PC-9 (cell line): ENCODE measurements at regions not wholly inside any gene's neighbourhood (a gene's known extent, or its start where the extent isn't known, plus 50 kb on each side); places are given as distances from the start of the nearest gene placed in this dataset.

Experiments
- BruUV-seq: library from RNA; stranded (reverse); fragments of 400-500 nt; replicated peaks from 2 replicates; lab custom pipeline; 2021; lab: Mats Ljungman, UMichigan
- CTCF ChIA-PET: fragments of 300-600 bp; sonication (Branson Sonifier 250); formaldehyde crosslinking; loops from one replicate; lab custom pipeline; 2022; ENCODE audit warnings: antibody characterized with exemption; lab: Charles Lee
- POLR2A ChIA-PET: fragments of 300-600 bp; sonication (Branson Sonifier 250); formaldehyde crosslinking; loops from one replicate; lab custom pipeline; 2022; ENCODE audit warnings: antibody characterized with exemption; ENCODE audit not compliant: unreplicated experiment; lab: Charles Lee
- DNase-seq, 2 experiments: peaks; one replicate each; pipeline versions ENCODE4 v3.0.0 to v3.0.0-alpha.2; 2015 to 2022; ENCODE audit warnings: mixed read lengths in 1 of 2
- H2AFZ ChIP-seq: fragments of 200-600 bp; sonication (generic); 2 replicates; pipeline ENCODE4 v1.8.1; 2017; ENCODE audit warnings: antibody characterized with exemption
- H3F3A ChIP-seq: fragments of 200-600 bp; sonication (generic); 2 replicates; pipeline ENCODE4 v1.8.1; 2017; ENCODE audit warnings: antibody characterized with exemption, mild to moderate bottlenecking, low read depth; ENCODE audit not compliant: insufficient read depth
- H3K27ac ChIP-seq: fragments of 200-600 bp; sonication (generic); 2 replicates; pipeline ENCODE4 v1.6.1; 2016; ENCODE audit warnings: mixed run types
- H3K27me3 ChIP-seq: fragments of 200-600 bp; sonication (generic); 2 replicates; pipeline ENCODE4 v1.6.1; 2016; ENCODE audit warnings: low read depth, mixed run types; ENCODE audit not compliant: insufficient read depth
- H3K36me3 ChIP-seq: fragments of 200-600 bp; sonication (generic); 2 replicates; pipeline ENCODE4 v1.6.1; 2016; ENCODE audit warnings: low read depth, mixed run types
- H3K4me1 ChIP-seq: fragments of 200-600 bp; sonication (generic); replicated peaks from 2 replicates; pipeline ENCODE4 v1.6.1; 2016; ENCODE audit warnings: mixed run types; ENCODE audit not compliant: insufficient read depth
- H3K4me2 ChIP-seq: fragments of 200-600 bp; sonication (generic); 2 replicates; pipeline ENCODE4 v1.6.1; 2017; ENCODE audit warnings: mixed run types
- H3K4me3 ChIP-seq: fragments of 200-600 bp; sonication (generic); 2 replicates; pipeline ENCODE4 v1.6.1; 2016; ENCODE audit warnings: mixed run types
- H3K79me2 ChIP-seq: fragments of 200-600 bp; sonication (generic); 2 replicates; pipeline ENCODE4 v1.6.1; 2017; ENCODE audit warnings: low read depth, mixed run types
- H3K9me2 ChIP-seq: fragments of 200-600 bp; sonication (generic); 2 replicates; pipeline ENCODE4 v1.8.1; 2017; ENCODE audit warnings: mild to moderate bottlenecking; ENCODE audit not compliant: insufficient read depth
- H3K9me3 ChIP-seq: fragments of 200-600 bp; sonication (generic); 2 replicates; pipeline ENCODE4 v1.8.1; 2016; ENCODE audit warnings: low read depth; ENCODE audit not compliant: insufficient read depth
- H4K20me1 ChIP-seq: fragments of 200-600 bp; sonication (generic); 2 replicates; pipeline ENCODE4 v1.8.1; 2017; ENCODE audit not compliant: insufficient read depth
- CTCF ChIP-seq: fragments of 200-600 bp; sonication (generic); conservative IDR thresholded peaks from 2 replicates; pipeline ENCODE4 v1.6.1; 2017; ENCODE audit warnings: mixed run types, antibody characterized with exemption, mild to moderate bottlenecking, moderate library complexity
- EZH2 ChIP-seq: fragments of 200-600 bp; sonication (generic); IDR thresholded peaks from 2 replicates; pipeline ENCODE4 v1.8.0; 2017; ENCODE audit warnings: antibody characterized with exemption, low read depth
- intact Hi-C: fragments of 100-400 bp; cut with micrococcal nuclease; formaldehyde crosslinking; loops from one replicate; pipeline ENCODE4 v1.10.0; 2022; ENCODE audit not compliant: unreplicated experiment

- TF ChIP-seq EZH2 (no peak), CTCF (no peak)
- H3K27me3 ChIP-seq = no peaks in the 10 kb centered on the region
- no peaks in the 10 kb centered on the region for H3K79me2 ChIP-seq
- H3K4me3 ChIP-seq = no peak overlapping the region
- H3K4me1 ChIP-seq = 0 out of 2 replicates have a peak, but pooled peaks cover 9% of the 10 kb centered on the region
- ChIA-PET POLR2A (no interaction called here), CTCF (no interaction called here)
- BruUV-seq = no TSS peak
- no peak for DNase-seq
- no peak overlapping the region for H2AFZ ChIP-seq
- no peak overlapping the region for H3K27ac ChIP-seq
- intact Hi-C loops = no loop called here
- H3F3A ChIP-seq = peaks cover 6% of the 10 kb centered on the region
- H3K9me3 ChIP-seq = no peaks in the 10 kb centered on the region
- no peaks in the 10 kb centered on the region for H4K20me1 ChIP-seq
- no peaks in the 10 kb centered on the region for H3K36me3 ChIP-seq
- no peaks in the 10 kb centered on the region for H3K9me2 ChIP-seq
- no peak overlapping the region for H3K4me2 ChIP-seq
Observed at GRCh38 chr2:61710711-61711110, 143.1 kb downstream of the FAM161A start.

- no peaks in the 10 kb centered on the region for H3K9me2 ChIP-seq
- no peaks in the 10 kb centered on the region for H3K9me3 ChIP-seq
- POLR2A ChIA-PET = interaction anchor here (0.7 kb wide), 1 partner anchor 64 kb away, joined by 4 read pairs; no protein-coding TSS in a partner anchor
- H3K4me3 ChIP-seq = no peak overlapping the region
- TF ChIP-seq CTCF = no peak
- no peak for TF ChIP-seq EZH2
- no peaks in the 10 kb centered on the region for H3K79me2 ChIP-seq
- H4K20me1 ChIP-seq = no peaks in the 10 kb centered on the region
- no peak overlapping the region for H2AFZ ChIP-seq
- H3K4me2 ChIP-seq = peak overlapping the region; percentile 6; the same call in 1 of the 2 replicates
- peaks cover 6% of the 10 kb centered on the region for H3F3A ChIP-seq
- no TSS peak for BruUV-seq
- DNase-seq = peak; percentile 40 to 69
- H3K27ac ChIP-seq = no peak overlapping the region
- CTCF ChIA-PET = interaction anchor here (0.5 to 0.6 kb wide), 2 partner anchors 157 to 997 kb away, joined by 3 to 4 read pairs; partner anchors contain the start of gene EHBP1
- H3K4me1 ChIP-seq = 0 out of 2 replicates have a peak, but pooled peaks cover 9% of the 10 kb centered on the region
- H3K27me3 ChIP-seq = no peaks in the 10 kb centered on the region
- no peaks in the 10 kb centered on the region for H3K36me3 ChIP-seq
- intact Hi-C loops = no loop called here
Observed at GRCh38 chr2:61707984-61708852, 145.6 kb downstream of the FAM161A start.

- no peaks in the 10 kb centered on the region for H3K27me3 ChIP-seq
- no peaks in the 10 kb centered on the region for H3K9me3 ChIP-seq
- H4K20me1 ChIP-seq = no peaks in the 10 kb centered on the region
- H3K27ac ChIP-seq = no peak overlapping the region
- H2AFZ ChIP-seq = no peak overlapping the region
- no peak overlapping the region for H3K4me2 ChIP-seq
- CTCF ChIA-PET = no interaction called here
- BruUV-seq = no TSS peak
- POLR2A ChIA-PET = no interaction called here
- 0 out of 2 replicates have a peak, but pooled peaks cover 9% of the 10 kb centered on the region for H3K4me1 ChIP-seq
- intact Hi-C loops = no loop called here
- H3K9me2 ChIP-seq = no peaks in the 10 kb centered on the region
- no peaks in the 10 kb centered on the region for H3K79me2 ChIP-seq
- TF ChIP-seq CTCF (no peak), EZH2 (no peak)
- no peak overlapping the region for H3K4me3 ChIP-seq
- peaks cover 6% of the 10 kb centered on the region for H3F3A ChIP-seq
- no peaks in the 10 kb centered on the region for H3K36me3 ChIP-seq
- DNase-seq = no peak
Observed at GRCh38 chr2:61705625-61706024, 148.2 kb downstream of the FAM161A start.
